H9 (cell line): ENCODE measurements at regions not wholly inside any gene's neighbourhood (a gene's known extent, or its start where the extent isn't known, plus 50 kb on each side); places are given as distances from the start of the nearest gene placed in this dataset.

Source experiments
- DNase-seq: peaks from one replicate; pipeline ENCODE4 v3.0.0-alpha.2; 2017
- H2AFZ ChIP-seq: one replicate; pipeline ENCODE4 v1.6.1; 2013; ENCODE audit warnings: mild to moderate bottlenecking, low read length, control low read depth, moderate library complexity
- H2AK5ac ChIP-seq: 2 replicates; pipeline ENCODE4 v1.6.1; 2013; ENCODE audit warnings: low read length, control low read depth, mixed read lengths; ENCODE audit not compliant: insufficient read length
- H2BK120ac ChIP-seq: one replicate; pipeline ENCODE4 v1.6.1; 2013; ENCODE audit warnings: low read depth, mild to moderate bottlenecking, low read length, control low read depth, inconsistent platforms; ENCODE audit not compliant: poor library complexity, severe bottlenecking
- H2BK12ac ChIP-seq: 2 replicates; pipeline ENCODE4 v1.6.1; 2013; ENCODE audit warnings: low read length, control low read depth, mixed read lengths, low read depth; ENCODE audit not compliant: insufficient read length
- H2BK15ac ChIP-seq: 2 replicates; pipeline ENCODE4 v1.6.1; 2013; ENCODE audit warnings: low read depth, low read length, control low read depth
- H2BK20ac ChIP-seq: one replicate; pipeline ENCODE4 v1.6.1; 2013; ENCODE audit warnings: low read depth, mild to moderate bottlenecking, low read length, control low read depth, inconsistent platforms; ENCODE audit not compliant: poor library complexity, severe bottlenecking
- H2BK5ac ChIP-seq: 2 replicates; pipeline ENCODE4 v1.6.1; 2013; ENCODE audit warnings: low read length, control low read depth, mixed read lengths; ENCODE audit not compliant: insufficient read length
- H3K14ac ChIP-seq: 2 replicates; pipeline ENCODE4 v1.6.1; 2013; ENCODE audit warnings: low read length, control low read depth; ENCODE audit not compliant: insufficient read depth
- H3K18ac ChIP-seq: 2 replicates; pipeline ENCODE4 v1.6.1; 2013; ENCODE audit warnings: low read depth, mild to moderate bottlenecking, mixed read lengths, low read length, control low read depth; ENCODE audit not compliant: insufficient read length
- H3K23ac ChIP-seq: 2 replicates; pipeline ENCODE4 v1.6.1; 2013; ENCODE audit warnings: low read length, control low read depth, mixed read lengths, low read depth; ENCODE audit not compliant: insufficient read length
- H3K23me2 ChIP-seq: 2 replicates; pipeline ENCODE4 v1.6.1; 2013; ENCODE audit warnings: low read depth, mild to moderate bottlenecking, mixed read lengths, low read length, control low read depth; ENCODE audit not compliant: insufficient read length, poor library complexity, severe bottlenecking
- H3K27ac ChIP-seq: 2 replicates; pipeline ENCODE4 v1.5.1; 2013; ENCODE audit warnings: low read length, control low read depth, mixed read lengths, low read depth; ENCODE audit not compliant: insufficient read length
- H3K27me3 ChIP-seq: 2 replicates; pipeline ENCODE4 v1.6.1; 2013; ENCODE audit warnings: low read length, control low read depth, inconsistent platforms; ENCODE audit not compliant: insufficient read depth
- H3K4ac ChIP-seq: 2 replicates; pipeline ENCODE4 v1.6.1; 2013; ENCODE audit warnings: low read depth, mild to moderate bottlenecking, control low read depth, inconsistent platforms, low read length, moderate library complexity
- H3K4me1 ChIP-seq: 2 replicates; pipeline ENCODE4 v1.6.1; 2013; ENCODE audit warnings: low read length, control low read depth, inconsistent platforms; ENCODE audit not compliant: insufficient read depth
- H3K4me2 ChIP-seq: 2 replicates; pipeline ENCODE4 v1.6.1; 2013; ENCODE audit warnings: low read length, control low read depth, mixed read lengths; ENCODE audit not compliant: insufficient read length, insufficient read depth
- H3K56ac ChIP-seq: 2 replicates; pipeline ENCODE4 v1.6.1; 2013; ENCODE audit warnings: low read depth, mild to moderate bottlenecking, mixed read lengths, low read length, control low read depth; ENCODE audit not compliant: insufficient read length
- H3K79me1 ChIP-seq: 2 replicates; pipeline ENCODE4 v1.6.1; 2013; ENCODE audit warnings: low read depth, mild to moderate bottlenecking, moderate library complexity, low read length, control low read depth, inconsistent platforms; ENCODE audit not compliant: insufficient read depth, poor library complexity, severe bottlenecking
- H3K79me2 ChIP-seq: 2 replicates; pipeline ENCODE4 v1.6.1; 2013; ENCODE audit warnings: low read length, control low read depth, inconsistent platforms; ENCODE audit not compliant: insufficient read depth
- H3K9ac ChIP-seq: 2 replicates; pipeline ENCODE4 v1.6.1; 2013; ENCODE audit warnings: low read length, control low read depth, mixed read lengths; ENCODE audit not compliant: insufficient read length; ENCODE audit errors: extremely low read depth
- H3K9me3 ChIP-seq: one replicate; pipeline ENCODE4 v1.6.1; 2013; ENCODE audit warnings: low read depth, low read length, inconsistent platforms; ENCODE audit not compliant: control insufficient read depth
- H3T11ph ChIP-seq: one replicate; pipeline ENCODE4 v1.6.1; 2013; ENCODE audit warnings: mild to moderate bottlenecking, low read length, control low read depth, inconsistent platforms
- H4K20me1 ChIP-seq: one replicate; pipeline ENCODE4 v1.6.1; 2013; ENCODE audit not compliant: control insufficient read depth, insufficient read length, insufficient read depth
- H4K5ac ChIP-seq: 2 replicates; pipeline ENCODE4 v1.6.1; 2013; ENCODE audit warnings: low read depth, mild to moderate bottlenecking, mixed read lengths, low read length, control low read depth; ENCODE audit not compliant: insufficient read length
- H4K8ac ChIP-seq: replicated peaks from 2 replicates; pipeline ENCODE4 v1.6.1; 2013; ENCODE audit warnings: low read length, control low read depth, mixed read lengths, low read depth; ENCODE audit not compliant: insufficient read length
- H4K91ac ChIP-seq: 2 replicates; pipeline ENCODE4 v1.6.1; 2013; ENCODE audit warnings: low read depth, mild to moderate bottlenecking, moderate library complexity, mixed read lengths, low read length, control low read depth; ENCODE audit not compliant: insufficient read length
- H3K27ac Mint-ChIP-seq, 3 experiments: 2 replicates in 2 of 3; 3 replicates in 1 of 3; pipeline ENCODE4 v1.8.0; 2020 to 2021; ENCODE audit warnings: mixed read lengths in 3 of 3, mild to moderate bottlenecking in 1 of 3, moderate library complexity in 1 of 3
- H3K27me3 Mint-ChIP-seq: 2 replicates; pipeline ENCODE4 v1.8.0; 2021; ENCODE audit warnings: low read depth, mild to moderate bottlenecking, moderate library complexity, mixed read lengths
- H3K36me3 Mint-ChIP-seq, 3 experiments: 2 replicates in 2 of 3; 3 replicates in 1 of 3; pipeline ENCODE4 v1.8.0; 2020 to 2021; ENCODE audit warnings: low read depth in 3 of 3, mixed read lengths in 3 of 3; ENCODE audit not compliant: insufficient read depth in 1 of 3
- H3K4me1 Mint-ChIP-seq, 2 experiments: 2 replicates each; pipeline ENCODE4 v1.8.0; 2020; ENCODE audit warnings: mixed read lengths in 2 of 2
- H3K4me3 Mint-ChIP-seq, 2 experiments: 2 replicates in 1 of 2; 3 replicates in 1 of 2; pipeline ENCODE4 v1.8.0; 2020 to 2021; ENCODE audit warnings: mild to moderate bottlenecking in 2 of 2, mixed read lengths in 2 of 2, moderate library complexity in 1 of 2
- H3K9me3 Mint-ChIP-seq, 2 experiments: 2 replicates in 1 of 2; 3 replicates in 1 of 2; pipeline ENCODE4 v1.8.0; 2020; ENCODE audit warnings: mild to moderate bottlenecking in 2 of 2, mixed read lengths in 2 of 2, moderate library complexity in 1 of 2
- CTCF ChIP-seq: fragments of 200-600 bp; sonication (generic); conservative IDR thresholded peaks from 3 replicates; pipeline ENCODE4 v1.8.0; 2021; ENCODE audit warnings: antibody characterized with exemption, mild to moderate bottlenecking
- WGBS: extraction: QIAGEN DNeasy Blood & Tissue Kit; methylation state at CpG from one replicate; pipeline ENCODE4 v1.1.7; 2013; ENCODE audit warnings: missing lambda C conversion rate, low lambda C conversion rate, mixed read lengths; ENCODE audit not compliant: insufficient read length; ENCODE audit errors: extremely low coverage; 5-methylcytosine and 5-hydroxymethylcytosine counted together

GRCh38 chr5:136424835-136425584, 59.7 kb upstream of the TRPC7 start:
- Histone ChIP-seq H3K27ac (no peak overlapping the region), H4K20me1 (no peaks in the 10 kb centered on the region), H3K23ac (no peak overlapping the region), H3K79me2 (no peaks in the 10 kb centered on the region), H4K91ac (no peak overlapping the region), H3K18ac (no peak overlapping the region), H3K4me1 (peaks cover 4% of the 10 kb centered on the region; the same call in 1 of the 2 replicates), H3K14ac (no peak overlapping the region), H3K27me3 (no peaks in the 10 kb centered on the region), H4K8ac (no peak overlapping the region), H2BK20ac (no peak overlapping the region), H3K4me2 (no peak overlapping the region), H3K79me1 (no peaks in the 10 kb centered on the region), H3K9ac (no peak overlapping the region), H3K4ac (no peak overlapping the region), H3T11ph (no peak overlapping the region), H3K23me2 (no peaks in the 10 kb centered on the region), H3K9me3 (no peaks in the 10 kb centered on the region), H2AFZ (no peak overlapping the region), H4K5ac (no peak overlapping the region), H2AK5ac (no peak overlapping the region), H2BK5ac (no peak overlapping the region), H2BK120ac (no peak overlapping the region), H2BK15ac (no peak overlapping the region), H2BK12ac (no peak overlapping the region), H3K56ac (no peak overlapping the region)
- Mint-ChIP-seq H3K27me3 (peaks cover 2% of the 10 kb centered on the region), H3K27ac (no peak overlapping the region), H3K4me1 (peaks cover 8 to 25% of the 10 kb centered on the region in 2 experiments), H3K4me3 (no peak overlapping the region), H3K36me3 (no peaks in the 10 kb centered on the region; a peak in 1 of 7 replicates), H3K9me3 (no peaks in the 10 kb centered on the region)
- DNase-seq = peak; percentile 89
- WGBS = no CpG with 5 or more reads among the region's 11 CpGs
- peak; percentile 92 for TF ChIP-seq CTCF
